SK-N-SH (cell line): ENCODE measurements at regions not wholly inside any gene's neighbourhood (a gene's known extent, or its start where the extent isn't known, plus 50 kb on each side); places are given as distances from the start of the nearest gene placed in this dataset.

Source experiments
- CTCF ChIA-PET: fragments of 300-600, 350-600 bp; formaldehyde crosslinking; extraction: SDS; loops from one replicate; lab custom pipeline; 2021; lab: Yijun Ruan, JAX
- POLR2A ChIA-PET: fragments of 350-600 bp; sonication (Branson Sonifier 250); formaldehyde crosslinking; extraction: SDS; loops from one replicate; lab custom pipeline; 2020; ENCODE audit warnings: antibody characterized with exemption, inconsistent platforms; lab: Yijun Ruan, JAX
- DNase-seq: peaks from one replicate; pipeline ENCODE4 v3.0.0; 2012
- H2AFZ ChIP-seq: fragments of 200-600 bp; sonication (generic); 2 replicates; pipeline ENCODE4 v1.8.1; 2016; ENCODE audit warnings: antibody characterized with exemption, mild to moderate bottlenecking, low read depth
- H3F3A ChIP-seq: fragments of 200-600 bp; sonication (generic); replicated peaks from 2 replicates; pipeline ENCODE3; 2016; ENCODE audit warnings: antibody characterized with exemption, mild to moderate bottlenecking; ENCODE audit not compliant: insufficient read depth
- H3K27ac ChIP-seq, 2 experiments: fragments of 200-500 bp in 1 of 2; fragments of 200-600 bp in 1 of 2; sonication (Bioruptor generic) in 1 of 2; sonication (generic), shearing (Covaris generic) in 1 of 2; 2 replicates each; pipeline versions ENCODE4 v1.5.1 to v1.6.1; 2014 to 2016; ENCODE audit warnings: low read depth in 2 of 2, inconsistent platforms in 1 of 2, low read length in 1 of 2, mild to moderate bottlenecking in 1 of 2, mixed read lengths in 1 of 2
- H3K27me3 ChIP-seq: fragments of 200-600 bp; sonication (generic), shearing (Covaris generic); 2 replicates; pipeline ENCODE4 v1.6.1; 2016; ENCODE audit warnings: mixed run types; ENCODE audit not compliant: insufficient read depth
- H3K36me3 ChIP-seq, 2 experiments: fragments of 200-500 bp in 1 of 2; fragments of 200-600 bp in 1 of 2; sonication (Bioruptor generic) in 1 of 2; sonication (generic) in 1 of 2; replicated peaks in 1 of 2; 2 replicates each; pipeline versions ENCODE3 to v1.5.1; 2014 to 2016; ENCODE audit warnings: low read length in 1 of 2, mild to moderate bottlenecking in 1 of 2; ENCODE audit not compliant: insufficient read depth in 2 of 2, control insufficient read depth in 1 of 2
- H3K4me1 ChIP-seq, 2 experiments: fragments of 200-500 bp in 1 of 2; fragments of 200-600 bp in 1 of 2; sonication (Bioruptor generic) in 1 of 2; sonication (generic), shearing (Covaris generic) in 1 of 2; 2 replicates each; pipeline versions ENCODE4 v1.5.1 to v1.6.1; 2014 to 2016; ENCODE audit warnings: low read depth in 1 of 2, low read length in 1 of 2, mixed run types in 1 of 2; ENCODE audit not compliant: insufficient read depth in 2 of 2, control insufficient read depth in 1 of 2
- H3K4me2 ChIP-seq: fragments of 200-600 bp; sonication (generic), shearing (Covaris generic); 2 replicates; pipeline ENCODE4 v1.6.1; 2017; ENCODE audit warnings: mixed run types
- H3K4me3 ChIP-seq, 2 experiments: fragments of 200-500 bp in 1 of 2; fragments of 200-600 bp in 1 of 2; sonication (Bioruptor generic) in 1 of 2; sonication (generic), shearing (Covaris generic) in 1 of 2; 2 replicates each; pipeline versions ENCODE4 v1.5.1 to v1.8.1; 2014 to 2016; ENCODE audit warnings: low read depth in 2 of 2, inconsistent platforms in 1 of 2, low read length in 1 of 2, mild to moderate bottlenecking in 1 of 2, mixed read lengths in 1 of 2, moderate library complexity in 1 of 2
- H3K79me2 ChIP-seq: fragments of 200-600 bp; sonication (generic); 2 replicates; pipeline ENCODE4 v1.8.1; 2017; ENCODE audit warnings: mild to moderate bottlenecking; ENCODE audit not compliant: insufficient read depth
- H3K9ac ChIP-seq: fragments of 200-600 bp; sonication (generic); 2 replicates; pipeline ENCODE4 v1.6.1; 2017; ENCODE audit warnings: mixed run types
- H3K9me2 ChIP-seq: fragments of 200-600 bp; sonication (generic); 2 replicates; pipeline ENCODE4 v1.6.1; 2017; ENCODE audit warnings: mixed run types
- H3K9me3 ChIP-seq: fragments of 200-600 bp; sonication (generic); 2 replicates; pipeline ENCODE4 v1.6.1; 2017; ENCODE audit warnings: mixed run types, mild to moderate bottlenecking, moderate library complexity
- H4K20me1 ChIP-seq: fragments of 200-600 bp; sonication (generic); 2 replicates; pipeline ENCODE4 v1.6.1; 2017; ENCODE audit warnings: mild to moderate bottlenecking, mixed run types; ENCODE audit not compliant: insufficient read depth
- CHD2 ChIP-seq: fragments of 150-350 bp; IDR thresholded peaks from 2 replicates; pipeline ENCODE4 v1.6.1; 2018; ENCODE audit warnings: low read length; ENCODE audit not compliant: partially characterized antibody
- CTCF ChIP-seq: fragments of 200-600 bp; sonication (generic); IDR thresholded peaks from 2 replicates; pipeline ENCODE4 v1.6.1; 2017; ENCODE audit warnings: antibody characterized with exemption, mild to moderate bottlenecking, moderate library complexity
- FOSL2 ChIP-seq: IDR thresholded peaks from 2 replicates; pipeline ENCODE4 v1.4.0; 2012; ENCODE audit warnings: low read depth, mild to moderate bottlenecking, moderate library complexity, borderline replicate concordance
- FOXJ3 ChIP-seq: sonication (generic); formaldehyde crosslinking; IDR thresholded peaks from 2 replicates; pipeline ENCODE4 v1.5.1; 2020; ENCODE audit warnings: mild to moderate bottlenecking, missing genetic modification reagents
- GABPA ChIP-seq: IDR thresholded peaks from 2 replicates; pipeline ENCODE4 v1.4.0; 2012; ENCODE audit warnings: low read depth, mild to moderate bottlenecking
- JUND ChIP-seq: IDR thresholded peaks from 2 replicates; pipeline ENCODE4 v1.4.0; 2012
- MAX ChIP-seq: IDR thresholded peaks from 2 replicates; pipeline ENCODE4 v1.4.0; 2012; ENCODE audit warnings: low read depth
- MXI1 ChIP-seq: IDR thresholded peaks from 2 replicates; pipeline ENCODE4 v1.6.1; 2012; ENCODE audit warnings: mild to moderate bottlenecking, low read depth, low read length, improper control_type of control experiment
- RAD21 ChIP-seq: IDR thresholded peaks from 2 replicates; pipeline ENCODE4 v1.6.1; 2012; ENCODE audit warnings: mild to moderate bottlenecking, low read length
- RCOR1 ChIP-seq: fragments of 150-350 bp; IDR thresholded peaks from 2 replicates; pipeline ENCODE4 v1.6.1; 2017; ENCODE audit warnings: antibody characterized with exemption, low read length
- REST ChIP-seq: IDR thresholded peaks from 2 replicates; pipeline ENCODE4 v1.6.1; 2012; ENCODE audit warnings: mild to moderate bottlenecking, low read depth, low read length, moderate library complexity
- RXRA ChIP-seq: IDR thresholded peaks from 2 replicates; pipeline ENCODE4 v1.4.0; 2012; ENCODE audit warnings: low read depth, mild to moderate bottlenecking, borderline replicate concordance
- TAF1 ChIP-seq: IDR thresholded peaks from 2 replicates; pipeline ENCODE4 v1.6.1; 2012; ENCODE audit warnings: low read depth, mild to moderate bottlenecking, low read length, moderate library complexity, borderline replicate concordance
- TCF12 ChIP-seq: IDR thresholded peaks from 2 replicates; pipeline ENCODE4 v1.4.0; 2012
- USF1 ChIP-seq: IDR thresholded peaks from 2 replicates; pipeline ENCODE4 v1.4.0; 2012; ENCODE audit warnings: low read depth, borderline replicate concordance
- WGBS: methylation state at CpG from one replicate; pipeline ENCODE4 v1.1.6; 2017; ENCODE audit warnings: low lambda C conversion rate; 5-methylcytosine and 5-hydroxymethylcytosine counted together

- ChIA-PET POLR2A (no interaction called here), CTCF (no interaction called here)
- Histone ChIP-seq H4K20me1 (no peaks in the 10 kb centered on the region), H3K9me3 (no peaks in the 10 kb centered on the region), H2AFZ (no peak overlapping the region), H3K79me2 (no peaks in the 10 kb centered on the region), H3K36me3 (no peaks in the 10 kb centered on the region), H3K4me2 (no peak overlapping the region), H3K27ac (no peak overlapping the region), H3K4me3 (no peak overlapping the region), H3K27me3 (no peaks in the 10 kb centered on the region), H3K9ac (no peak overlapping the region), H3F3A (no peaks in the 10 kb centered on the region), H3K4me1 (no peaks in the 10 kb centered on the region; a peak in 1 of 4 replicates), H3K9me2 (no peaks in the 10 kb centered on the region)
- 84% methylated on average over 2 of the region's 2 CpGs for WGBS
- DNase-seq: no peak
- TF ChIP-seq TCF12 (no peak), CTCF (no peak), GABPA (no peak), REST (no peak), RAD21 (no peak), RXRA (no peak)
- TF ChIP-seq, all 33 proteins: peak for 0
Observed at GRCh38 chr2:234420408-234420807, 76.5 kb downstream of the ARL4C start.

GRCh38 chr2:234419726-234420125 is 77.2 kb downstream of the ARL4C start:
- no peaks in the 10 kb centered on the region for H3K9me2 ChIP-seq
- no peaks in the 10 kb centered on the region for H3K9me3 ChIP-seq
- H3K4me2 ChIP-seq: no peak overlapping the region
- no peaks in the 10 kb centered on the region for H3K27me3 ChIP-seq
- no peak overlapping the region for H3K4me3 ChIP-seq
- H3K79me2 ChIP-seq: no peaks in the 10 kb centered on the region
- H2AFZ ChIP-seq: no peak overlapping the region
- no peak for DNase-seq
- no peak overlapping the region for H3K27ac ChIP-seq
- POLR2A ChIA-PET: no interaction called here
- no peaks in the 10 kb centered on the region for H3F3A ChIP-seq
- no peaks in the 10 kb centered on the region for H3K36me3 ChIP-seq
- WGBS: 96% methylated on average over 5 of the region's 5 CpGs
- no peak overlapping the region for H3K9ac ChIP-seq
- H4K20me1 ChIP-seq: no peaks in the 10 kb centered on the region
- H3K4me1 ChIP-seq: no peaks in the 10 kb centered on the region; a peak in 1 of 4 replicates
- CTCF ChIA-PET: interaction anchor here (1.0 kb wide), 1 partner anchor 15 kb away, joined by 3 read pairs; no protein-coding TSS in a partner anchor
- no peak for TF ChIP-seq USF1
- no peak for TF ChIP-seq RAD21
- no peak for TF ChIP-seq JUND
- no peak for TF ChIP-seq CTCF
- TF ChIP-seq MAX: no peak
- TF ChIP-seq MXI1: no peak
- TF ChIP-seq FOXJ3: no peak
- TF ChIP-seq RCOR1: no peak
- no peak for TF ChIP-seq CHD2
- TF ChIP-seq REST: no peak
- no peak for TF ChIP-seq TAF1
- no peak for TF ChIP-seq FOSL2
- TF ChIP-seq TCF12: no peak
